Chondrocyte (in vitro differentiated cells): ENCODE measurements at regions not wholly inside any gene's neighbourhood (a gene's known extent, or its start where the extent isn't known, plus 50 kb on each side); places are given as distances from the start of the nearest gene placed in this dataset.

Experiments used
- DNase-seq: peaks from one replicate; pipeline ENCODE4 v3.0.0; 2021; ENCODE audit warnings: mixed read lengths, low spot score
- H3K27ac Mint-ChIP-seq: one replicate; pipeline ENCODE4 v1.8.0; 2021; ENCODE audit warnings: mild to moderate bottlenecking, moderate library complexity, mixed read lengths; ENCODE audit not compliant: unreplicated experiment
- H3K27me3 Mint-ChIP-seq: 2 replicates; pipeline ENCODE4 v1.8.0; 2021; ENCODE audit warnings: low read depth, mixed read lengths
- H3K36me3 Mint-ChIP-seq: 2 replicates; pipeline ENCODE4 v1.8.0; 2021; ENCODE audit warnings: low read depth, mixed read lengths
- H3K4me1 Mint-ChIP-seq: 2 replicates; pipeline ENCODE4 v1.8.0; 2021; ENCODE audit warnings: low read depth, mild to moderate bottlenecking, mixed read lengths
- H3K4me3 Mint-ChIP-seq: one replicate; pipeline ENCODE4 v1.8.0; 2021; ENCODE audit warnings: mild to moderate bottlenecking, moderate library complexity, mixed read lengths; ENCODE audit not compliant: unreplicated experiment
- H3K9me3 Mint-ChIP-seq: 2 replicates; pipeline ENCODE4 v1.8.0; 2021; ENCODE audit warnings: low read depth, mixed read lengths
- CTCF ChIP-seq: fragments of 200-600 bp; sonication (generic); IDR thresholded peaks from 2 replicates; pipeline ENCODE4 v1.5.0; 2021; ENCODE audit warnings: antibody characterized with exemption, mild to moderate bottlenecking, moderate library complexity

GRCh38 chr2:150903461-150903860 lies 358.2 kb downstream of the RBM43 start:
- peaks cover 30% of the 10 kb centered on the region for H3K9me3 Mint-ChIP-seq
- no peaks in the 10 kb centered on the region for H3K4me1 Mint-ChIP-seq
- DNase-seq, result no peak
- no peak for TF ChIP-seq CTCF
- peaks cover 16% of the 10 kb centered on the region for H3K36me3 Mint-ChIP-seq
- H3K27me3 Mint-ChIP-seq, result no peaks in the 10 kb centered on the region
- no peak overlapping the region for H3K4me3 Mint-ChIP-seq
- H3K27ac Mint-ChIP-seq, result no peak overlapping the region

- no peaks in the 10 kb centered on the region for H3K27me3 Mint-ChIP-seq
- DNase-seq, result no peak
- peaks cover 33% of the 10 kb centered on the region for H3K9me3 Mint-ChIP-seq
- H3K36me3 Mint-ChIP-seq, result peaks cover 16% of the 10 kb centered on the region
- H3K4me3 Mint-ChIP-seq, result no peak overlapping the region
- H3K27ac Mint-ChIP-seq, result no peak overlapping the region
- no peak for TF ChIP-seq CTCF
- no peaks in the 10 kb centered on the region for H3K4me1 Mint-ChIP-seq
Observed at GRCh38 chr2:150903055-150903454, 358.6 kb downstream of the RBM43 start.

DNA sequence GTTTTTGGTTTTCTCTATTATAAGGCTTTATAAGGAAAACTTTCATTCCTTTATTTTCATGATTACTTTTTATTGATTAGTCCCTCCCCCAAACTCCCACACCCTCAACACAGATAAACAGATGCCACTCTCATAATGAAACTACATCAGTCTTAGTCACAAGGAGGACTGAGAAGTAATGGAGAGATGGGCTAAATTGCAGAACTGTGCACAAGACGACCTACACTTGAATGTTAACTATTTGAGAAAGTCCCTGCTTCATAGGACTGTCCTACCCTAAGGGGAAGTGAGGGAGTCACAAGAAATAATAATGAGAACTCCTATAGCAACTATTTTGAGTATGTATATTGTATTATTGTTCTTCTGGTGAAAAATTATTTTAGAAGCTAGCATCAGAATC lies 360.8 kb downstream of the RBM43 start:
- H3K4me3 Mint-ChIP-seq, result no peak overlapping the region
- H3K27me3 Mint-ChIP-seq, result no peaks in the 10 kb centered on the region
- no peak for DNase-seq
- no peaks in the 10 kb centered on the region for H3K4me1 Mint-ChIP-seq
- no peak for TF ChIP-seq CTCF
- peaks cover 37% of the 10 kb centered on the region for H3K9me3 Mint-ChIP-seq
- no peak overlapping the region for H3K27ac Mint-ChIP-seq
- peaks cover 16% of the 10 kb centered on the region for H3K36me3 Mint-ChIP-seq

GRCh38 chr2:150895968-150896367 lies 365.7 kb downstream of the RBM43 start:
- Mint-ChIP-seq H3K27ac (no peak overlapping the region), H3K4me1 (no peaks in the 10 kb centered on the region), H3K9me3 (peaks cover 20% of the 10 kb centered on the region), H3K36me3 (peaks cover 9% of the 10 kb centered on the region), H3K27me3 (no peaks in the 10 kb centered on the region), H3K4me3 (no peak overlapping the region)
- no peak for TF ChIP-seq CTCF
- DNase-seq, result no peak

DNA sequence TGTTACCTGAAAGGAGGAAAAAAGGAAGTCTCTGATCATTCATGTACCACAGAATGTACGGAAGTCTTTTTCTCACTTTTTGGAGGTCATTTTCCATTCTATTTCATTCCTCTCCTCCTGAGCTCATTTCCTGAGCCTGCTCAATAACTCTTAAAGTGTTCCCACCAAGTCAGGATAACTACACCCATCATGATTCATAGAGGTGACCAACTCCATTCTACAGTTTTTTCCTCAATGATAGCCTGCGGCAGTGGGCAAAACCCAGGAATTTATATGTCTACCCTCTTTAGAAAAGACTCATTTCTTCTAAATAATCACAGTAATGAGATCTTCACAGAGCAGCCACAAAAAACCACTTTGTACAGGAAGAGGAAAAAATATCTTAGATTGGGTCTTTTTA lies 372.5 kb downstream of the RBM43 start:
- Mint-ChIP-seq H3K9me3 (no peaks in the 10 kb centered on the region), H3K36me3 (no peaks in the 10 kb centered on the region), H3K4me3 (no peak overlapping the region), H3K27me3 (no peaks in the 10 kb centered on the region), H3K4me1 (no peaks in the 10 kb centered on the region), H3K27ac (no peak overlapping the region)
- no peak for DNase-seq
- TF ChIP-seq CTCF, result no peak
